ENCODE measurements at regions not wholly inside any gene's neighbourhood (a gene's known extent, or its start where the extent isn't known, plus 50 kb on each side); places are given as distances from the start of the nearest gene placed in this dataset.

GRCh38 chr5:82561797-82562196 lies 283.6 kb upstream of the RPS23 start:
- TF ChIP-seq CTCF (IDR thresholded peaks at IDR 0.05) (no peak), POLR2A (IDR thresholded peaks at IDR 0.05) (no peak), POLR2AphosphoS5 (IDR thresholded peaks at IDR 0.05) (no peak)

Data from upper lobe of left lung (tissue), 4 donors.